Neural progenitor cell (in vitro differentiated cells): ENCODE measurements at regions not wholly inside any gene's neighbourhood (a gene's known extent, or its start where the extent isn't known, plus 50 kb on each side); places are given as distances from the start of the nearest gene placed in this dataset.
"Not testable (repeated sequence)": the region's sequence is repeated elsewhere in the genome, so short reads cannot be mapped to it uniquely, and the experiment has no call there.

Source experiments
- DNase-seq: peaks from one replicate; pipeline ENCODE4 v3.0.0-alpha.2; 2016; ENCODE audit warnings: low spot score
- H2AFZ ChIP-seq: fragments of 200-600 bp; sonication (generic); replicated peaks from 2 replicates; pipeline ENCODE4 v1.6.1; 2016; ENCODE audit warnings: antibody characterized with exemption
- H3F3A ChIP-seq: fragments of 200-600 bp; sonication (generic); 2 replicates; pipeline ENCODE4 v1.6.1; 2016; ENCODE audit warnings: antibody characterized with exemption, low read depth
- H3K27ac ChIP-seq: fragments of 200-600 bp; sonication (generic); 2 replicates; pipeline ENCODE4 v1.5.1; 2016; ENCODE audit warnings: mild to moderate bottlenecking
- H3K27me3 ChIP-seq: fragments of 200-600 bp; sonication (generic); 2 replicates; pipeline ENCODE4 v1.6.1; 2016; ENCODE audit warnings: mild to moderate bottlenecking, moderate library complexity
- H3K36me3 ChIP-seq: fragments of 200-600 bp; sonication (generic); 2 replicates; pipeline ENCODE4 v1.5.1; 2016
- H3K4me1 ChIP-seq: fragments of 200-600 bp; sonication (generic); 2 replicates; pipeline ENCODE4 v1.6.1; 2016; ENCODE audit warnings: mixed run types
- H3K4me2 ChIP-seq: fragments of 200-600 bp; sonication (generic); 2 replicates; pipeline ENCODE4 v1.6.1; 2016
- H3K4me3 ChIP-seq: fragments of 200-600 bp; sonication (generic); 2 replicates; pipeline ENCODE4 v1.5.1; 2016
- H3K79me2 ChIP-seq: fragments of 200-600 bp; sonication (generic); 2 replicates; pipeline ENCODE4 v1.6.1; 2016; ENCODE audit warnings: low read depth
- H3K9ac ChIP-seq: fragments of 200-600 bp; sonication (generic); 2 replicates; pipeline ENCODE4 v1.6.1; 2016
- H3K9me3 ChIP-seq: fragments of 200-600 bp; sonication (generic); 2 replicates; pipeline ENCODE4 v1.5.1; 2016; ENCODE audit warnings: low read depth
- H4K20me1 ChIP-seq: fragments of 200-600 bp; sonication (generic); 2 replicates; pipeline ENCODE4 v1.6.1; 2016; ENCODE audit warnings: low read depth
- H3K27ac Mint-ChIP-seq: 3 replicates; pipeline ENCODE4 v1.8.0; 2021; ENCODE audit warnings: mixed read lengths
- H3K27me3 Mint-ChIP-seq: 2 replicates; pipeline ENCODE4 v1.8.0; 2022; ENCODE audit warnings: low read depth, mild to moderate bottlenecking, inconsistent platforms, moderate library complexity, mixed read lengths; ENCODE audit not compliant: insufficient read depth
- H3K36me3 Mint-ChIP-seq: 3 replicates; pipeline ENCODE4 v1.8.0; 2021; ENCODE audit warnings: mixed read lengths
- H3K4me1 Mint-ChIP-seq: 3 replicates; pipeline ENCODE4 v1.8.0; 2021; ENCODE audit warnings: mixed read lengths
- H3K4me3 Mint-ChIP-seq: 3 replicates; pipeline ENCODE4 v1.8.0; 2021; ENCODE audit warnings: mild to moderate bottlenecking, moderate library complexity, mixed read lengths
- H3K9me3 Mint-ChIP-seq: 3 replicates; pipeline ENCODE4 v1.8.0; 2020; ENCODE audit warnings: mixed read lengths
- CTCF ChIP-seq: fragments of 200-600 bp; sonication (generic); IDR thresholded peaks from 2 replicates; pipeline ENCODE4 v1.5.1; 2017; ENCODE audit warnings: antibody characterized with exemption, mild to moderate bottlenecking
- EZH2 ChIP-seq: fragments of 200-600 bp; sonication (generic); IDR thresholded peaks from 2 replicates; pipeline ENCODE4 v1.6.1; 2017; ENCODE audit warnings: antibody characterized with exemption, mild to moderate bottlenecking, moderate library complexity
- EZH2phosphoT487 ChIP-seq: fragments of 200-600 bp; sonication (generic); IDR thresholded peaks from 2 replicates; pipeline ENCODE4 v1.6.1; 2017; ENCODE audit warnings: antibody characterized with exemption

GRCh38 chr4:102210806-102211205 is 134.5 kb downstream of the SLC39A8 start:
- not testable (repeated sequence) for H3K27ac Mint-ChIP-seq, H3K4me3 Mint-ChIP-seq, H4K20me1 ChIP-seq

DNA sequence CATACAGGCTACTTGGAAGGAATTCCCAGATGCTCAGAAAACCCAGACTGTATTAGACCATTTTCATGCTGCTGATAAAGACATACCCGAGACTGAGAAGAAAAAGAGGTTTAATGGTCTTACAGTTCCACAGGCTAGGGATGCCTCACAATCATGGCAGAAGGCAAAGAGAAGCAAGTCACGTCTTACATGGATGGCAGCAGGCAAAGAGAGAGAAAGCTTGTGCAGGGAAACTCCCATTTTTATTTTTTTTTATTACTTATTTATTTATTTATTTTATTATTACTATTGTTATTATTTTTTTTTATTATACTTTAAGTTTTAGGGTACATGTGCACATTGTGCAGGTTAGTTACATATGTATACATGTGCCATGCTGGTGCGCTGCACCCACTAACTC is 140.6 kb downstream of the SLC39A8 start:
- H3K27me3 ChIP-seq, H3K27me3 Mint-ChIP-seq, H3K4me1 Mint-ChIP-seq, H3K79me2 ChIP-seq, H3K36me3 Mint-ChIP-seq, DNase-seq, H3K9ac ChIP-seq, H3K4me1 ChIP-seq, H4K20me1 ChIP-seq, H3K4me2 ChIP-seq, H3K9me3 ChIP-seq, H2AFZ ChIP-seq, H3K9me3 Mint-ChIP-seq, H3K27ac Mint-ChIP-seq, H3K4me3 ChIP-seq, H3K27ac ChIP-seq, H3K4me3 Mint-ChIP-seq, H3K36me3 ChIP-seq, H3F3A ChIP-seq: not testable (repeated sequence)

More at GRCh38 chr4:102210806-102211205, 134.5 kb downstream of the SLC39A8 start:
- H3K36me3 Mint-ChIP-seq, H3F3A ChIP-seq, H3K27ac ChIP-seq, H3K4me1 Mint-ChIP-seq, H3K4me2 ChIP-seq, H3K4me1 ChIP-seq, H3K4me3 ChIP-seq, H3K9me3 Mint-ChIP-seq, H2AFZ ChIP-seq, H3K27me3 ChIP-seq, H3K27me3 Mint-ChIP-seq, H3K79me2 ChIP-seq, H3K9me3 ChIP-seq, H3K36me3 ChIP-seq, H3K9ac ChIP-seq, DNase-seq: not testable (repeated sequence)

DNA sequence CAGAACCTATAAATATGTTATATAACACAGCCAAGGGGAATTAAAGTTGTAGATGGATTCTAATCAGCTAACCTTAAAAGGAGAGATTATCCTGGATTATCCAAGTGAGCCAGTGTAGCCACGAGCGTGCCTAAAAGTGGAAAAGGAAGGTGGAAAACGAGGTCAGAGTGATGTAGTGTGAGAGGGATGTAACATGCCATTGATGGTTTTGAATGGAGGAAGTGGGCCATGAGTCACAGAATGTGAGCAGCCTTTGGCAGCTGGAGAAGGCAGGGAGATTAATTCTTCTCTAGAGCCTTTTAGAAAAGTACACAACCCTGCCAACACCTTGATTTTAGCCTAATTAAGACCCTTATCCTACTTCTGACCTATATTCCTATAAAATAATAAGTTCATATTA is 149.1 kb downstream of the SLC39A8 start:
- Histone ChIP-seq H3F3A (no peaks in the 10 kb centered on the region), H3K27ac (no peak overlapping the region), H3K27me3 (no peaks in the 10 kb centered on the region), H4K20me1 (no peaks in the 10 kb centered on the region), H3K9me3 (no peaks in the 10 kb centered on the region), H3K36me3 (no peaks in the 10 kb centered on the region), H3K4me3 (no peak overlapping the region), H2AFZ (no peak overlapping the region), H3K4me1 (no peaks in the 10 kb centered on the region), H3K9ac (no peak overlapping the region), H3K4me2 (no peak overlapping the region), H3K79me2 (no peaks in the 10 kb centered on the region)
- Mint-ChIP-seq H3K4me3 (no peak overlapping the region), H3K36me3 (no peaks in the 10 kb centered on the region), H3K9me3 (peaks cover 3% of the 10 kb centered on the region), H3K4me1 (no peaks in the 10 kb centered on the region), H3K27me3 (no peaks in the 10 kb centered on the region), H3K27ac (no peak overlapping the region)
- DNase-seq = peak; percentile 12
- TF ChIP-seq CTCF = no peak
- TF ChIP-seq EZH2phosphoT487 = no peak
- TF ChIP-seq EZH2 = no peak

GRCh38 chr4:102193145-102193544 is 152.1 kb downstream of the SLC39A8 start:
- Mint-ChIP-seq H3K27me3 (no peaks in the 10 kb centered on the region), H3K4me1 (no peaks in the 10 kb centered on the region), H3K4me3 (no peak overlapping the region), H3K36me3 (no peaks in the 10 kb centered on the region), H3K9me3 (no peaks in the 10 kb centered on the region), H3K27ac (no peak overlapping the region)
- Histone ChIP-seq H2AFZ (no peak overlapping the region), H4K20me1 (no peaks in the 10 kb centered on the region), H3K79me2 (no peaks in the 10 kb centered on the region), H3K9me3 (no peaks in the 10 kb centered on the region), H3K4me2 (no peak overlapping the region), H3F3A (no peaks in the 10 kb centered on the region), H3K4me1 (no peaks in the 10 kb centered on the region), H3K36me3 (no peaks in the 10 kb centered on the region), H3K27ac (no peak overlapping the region), H3K27me3 (no peaks in the 10 kb centered on the region), H3K9ac (no peak overlapping the region), H3K4me3 (no peak overlapping the region)
- no peak for DNase-seq
- TF ChIP-seq EZH2phosphoT487 = no peak
- TF ChIP-seq CTCF = no peak
- no peak for TF ChIP-seq EZH2
